B cell (primary cell): ENCODE measurements at regions not wholly inside any gene's neighbourhood (a gene's known extent, or its start where the extent isn't known, plus 50 kb on each side); places are given as distances from the start of the nearest gene placed in this dataset.

Source experiments
- CTCF ChIP-seq: fragments of 200-600 bp; IDR thresholded peaks from one replicate; pipeline ENCODE4 v1.8.0; 2022; ENCODE audit warnings: antibody characterized with exemption, mild to moderate bottlenecking
- EZH2 ChIP-seq: IDR thresholded peaks from 2 replicates; pipeline ENCODE4 v1.6.1; 2012; ENCODE audit warnings: borderline replicate concordance, low read depth, mild to moderate bottlenecking, moderate library complexity, low read length; ENCODE audit not compliant: insufficient read depth, poor library complexity, severe bottlenecking

- TF ChIP-seq CTCF (no peak), EZH2 (no peak)
Observed at GRCh38 chr1:227489572-227489971, 73.8 kb upstream of the ZNF678 start.
